ENCODE measurements at regions not wholly inside any gene's neighbourhood (a gene's known extent, or its start where the extent isn't known, plus 50 kb on each side); places are given as distances from the start of the nearest gene placed in this dataset.

DNA sequence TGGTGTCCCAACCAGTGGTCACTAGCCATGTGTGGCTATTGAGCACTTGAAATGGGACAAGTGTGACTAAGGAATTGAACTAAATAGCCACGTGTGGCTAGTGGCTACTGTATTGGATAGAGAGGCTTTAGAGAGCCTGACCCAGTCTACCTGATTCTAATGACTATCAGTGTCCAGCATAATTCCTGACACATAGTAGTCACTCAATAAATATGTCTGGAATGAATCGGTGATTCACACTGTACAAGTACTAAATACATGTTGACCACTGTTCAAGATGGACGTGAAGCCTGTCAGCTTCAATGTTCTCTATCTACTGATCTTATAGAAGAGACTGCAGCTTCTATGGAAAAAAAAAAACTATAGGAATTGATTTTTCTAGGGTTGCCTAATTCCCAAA, 57.7 kb upstream of the MAST4 start:
- TF ChIP-seq YY1 (IDR thresholded peaks at IDR 0.05; ENCODE audit: low read depth), result no peak
- TF ChIP-seq, protein P1, sequence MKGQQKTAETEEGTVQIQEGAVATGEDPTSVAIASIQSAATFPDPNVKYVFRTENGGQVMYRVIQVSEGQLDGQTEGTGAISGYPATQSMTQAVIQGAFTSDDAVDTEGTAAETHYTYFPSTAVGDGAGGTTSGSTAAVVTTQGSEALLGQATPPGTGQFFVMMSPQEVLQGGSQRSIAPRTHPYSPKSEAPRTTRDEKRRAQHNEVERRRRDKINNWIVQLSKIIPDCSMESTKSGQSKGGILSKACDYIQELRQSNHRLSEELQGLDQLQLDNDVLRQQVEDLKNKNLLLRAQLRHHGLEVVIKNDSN (IDR thresholded peaks at IDR 0.05), result no peak

DNA sequence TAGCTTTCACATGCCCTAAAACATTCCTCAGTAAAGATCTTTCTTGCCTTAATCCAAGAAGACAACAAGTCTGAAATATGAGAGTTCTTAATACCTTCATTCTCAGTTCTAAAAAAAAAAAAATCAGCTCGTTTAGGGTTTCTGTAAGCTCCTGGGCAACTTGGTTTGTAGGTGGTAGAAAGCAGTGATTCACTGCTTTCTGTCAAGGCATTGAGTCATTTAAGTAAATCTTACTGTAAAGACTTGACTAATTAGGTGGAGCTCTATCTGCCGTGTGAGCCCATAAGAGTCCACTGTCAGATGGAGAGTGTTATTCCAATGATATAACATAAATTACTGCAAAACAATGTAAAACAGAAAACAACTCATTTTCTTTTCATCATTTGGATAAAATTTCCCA, 56.1 kb upstream of the MAST4 start:
- TF ChIP-seq YY1 (IDR thresholded peaks at IDR 0.05; ENCODE audit: low read depth) (no peak), RAD21 (IDR thresholded peaks at IDR 0.05; ENCODE audit: low read depth) (no peak), TCF12 (IDR thresholded peaks at IDR 0.05; ENCODE audit: low read depth) (no peak), CEBPB (IDR thresholded peaks at IDR 0.05) (no peak), ZBTB7A (IDR thresholded peaks at IDR 0.05; ENCODE audit: low read depth) (no peak), EGR1 (IDR thresholded peaks at IDR 0.05) (no peak), FOXM1 (IDR thresholded peaks at IDR 0.05; ENCODE audit: borderline replicate concordance, low read depth) (no peak), NFIC (IDR thresholded peaks at IDR 0.05) (no peak), MAX (IDR thresholded peaks at IDR 0.05) (no peak), TAF1 (IDR thresholded peaks at IDR 0.05; ENCODE audit: low read depth) (no peak), EP300 (IDR thresholded peaks at IDR 0.05; ENCODE audit: borderline replicate concordance) (no peak), TEAD4 (IDR thresholded peaks at IDR 0.05) (no peak), CREB1 (IDR thresholded peaks at IDR 0.05; ENCODE audit: low read depth) (no peak)
- TF ChIP-seq, protein P1 (IDR thresholded peaks at IDR 0.05), result no peak
- TF ChIP-seq, protein P2, sequence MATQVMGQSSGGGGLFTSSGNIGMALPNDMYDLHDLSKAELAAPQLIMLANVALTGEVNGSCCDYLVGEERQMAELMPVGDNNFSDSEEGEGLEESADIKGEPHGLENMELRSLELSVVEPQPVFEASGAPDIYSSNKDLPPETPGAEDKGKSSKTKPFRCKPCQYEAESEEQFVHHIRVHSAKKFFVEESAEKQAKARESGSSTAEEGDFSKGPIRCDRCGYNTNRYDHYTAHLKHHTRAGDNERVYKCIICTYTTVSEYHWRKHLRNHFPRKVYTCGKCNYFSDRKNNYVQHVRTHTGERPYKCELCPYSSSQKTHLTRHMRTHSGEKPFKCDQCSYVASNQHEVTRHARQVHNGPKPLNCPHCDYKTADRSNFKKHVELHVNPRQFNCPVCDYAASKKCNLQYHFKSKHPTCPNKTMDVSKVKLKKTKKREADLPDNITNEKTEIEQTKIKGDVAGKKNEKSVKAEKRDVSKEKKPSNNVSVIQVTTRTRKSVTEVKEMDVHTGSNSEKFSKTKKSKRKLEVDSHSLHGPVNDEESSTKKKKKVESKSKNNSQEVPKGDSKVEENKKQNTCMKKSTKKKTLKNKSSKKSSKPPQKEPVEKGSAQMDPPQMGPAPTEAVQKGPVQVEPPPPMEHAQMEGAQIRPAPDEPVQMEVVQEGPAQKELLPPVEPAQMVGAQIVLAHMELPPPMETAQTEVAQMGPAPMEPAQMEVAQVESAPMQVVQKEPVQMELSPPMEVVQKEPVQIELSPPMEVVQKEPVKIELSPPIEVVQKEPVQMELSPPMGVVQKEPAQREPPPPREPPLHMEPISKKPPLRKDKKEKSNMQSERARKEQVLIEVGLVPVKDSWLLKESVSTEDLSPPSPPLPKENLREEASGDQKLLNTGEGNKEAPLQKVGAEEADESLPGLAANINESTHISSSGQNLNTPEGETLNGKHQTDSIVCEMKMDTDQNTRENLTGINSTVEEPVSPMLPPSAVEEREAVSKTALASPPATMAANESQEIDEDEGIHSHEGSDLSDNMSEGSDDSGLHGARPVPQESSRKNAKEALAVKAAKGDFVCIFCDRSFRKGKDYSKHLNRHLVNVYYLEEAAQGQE (IDR thresholded peaks at IDR 0.05; ENCODE audit: low read depth), result no peak

GRCh38 chr5:66542711-66543110, 53.5 kb upstream of the MAST4 start:
- TF ChIP-seq TAF1 (IDR thresholded peaks at IDR 0.05; ENCODE audit: low read depth), result no peak
- TF ChIP-seq CEBPB (IDR thresholded peaks at IDR 0.05), result no peak
- no peak for TF ChIP-seq MAX (IDR thresholded peaks at IDR 0.05)
- TF ChIP-seq TEAD4 (IDR thresholded peaks at IDR 0.05), result no peak
- TF ChIP-seq YY1 (IDR thresholded peaks at IDR 0.05; ENCODE audit: low read depth), result no peak
- TF ChIP-seq EGR1 (IDR thresholded peaks at IDR 0.05), result no peak
- TF ChIP-seq NFIC (IDR thresholded peaks at IDR 0.05), result no peak
- TF ChIP-seq RAD21 (IDR thresholded peaks at IDR 0.05; ENCODE audit: low read depth), result no peak
- no peak for TF ChIP-seq TCF12 (IDR thresholded peaks at IDR 0.05; ENCODE audit: low read depth)
- TF ChIP-seq, protein P1 (IDR thresholded peaks at IDR 0.05), result no peak
- no peak for TF ChIP-seq FOXM1 (IDR thresholded peaks at IDR 0.05; ENCODE audit: borderline replicate concordance, low read depth)
- TF ChIP-seq, protein P2 (IDR thresholded peaks at IDR 0.05; ENCODE audit: low read depth), result no peak
- TF ChIP-seq ZBTB7A (IDR thresholded peaks at IDR 0.05; ENCODE audit: low read depth), result no peak
- no peak for TF ChIP-seq CREB1 (IDR thresholded peaks at IDR 0.05; ENCODE audit: low read depth)
- TF ChIP-seq EP300 (IDR thresholded peaks at IDR 0.05; ENCODE audit: borderline replicate concordance), result no peak

Measured in Ishikawa (cell line).